Rectal smooth muscle tissue (tissue), 1 donor: ENCODE measurements at regions not wholly inside any gene's neighbourhood (a gene's known extent, or its start where the extent isn't known, plus 50 kb on each side); places are given as distances from the start of the nearest gene placed in this dataset.

Source experiments
- H3K27ac ChIP-seq: one replicate; pipeline ENCODE4 v1.7.0; 2013; ENCODE audit warnings: low read depth, low read length, inconsistent platforms
- H3K27me3 ChIP-seq: one replicate; pipeline ENCODE4 v1.7.0; 2013; ENCODE audit warnings: low read length; ENCODE audit not compliant: control insufficient read depth, insufficient read depth
- H3K36me3 ChIP-seq: one replicate; pipeline ENCODE4 v1.7.0; 2013; ENCODE audit warnings: low read length; ENCODE audit not compliant: control insufficient read depth, insufficient read depth
- H3K4me1 ChIP-seq: one replicate; pipeline ENCODE4 v1.7.0; 2013; ENCODE audit warnings: low read length; ENCODE audit not compliant: control insufficient read depth, insufficient read depth
- H3K4me3 ChIP-seq: one replicate; pipeline ENCODE4 v1.7.0; 2013; ENCODE audit warnings: low read length
- H3K9ac ChIP-seq: one replicate; pipeline ENCODE4 v1.7.0; 2013; ENCODE audit warnings: low read length

DNA sequence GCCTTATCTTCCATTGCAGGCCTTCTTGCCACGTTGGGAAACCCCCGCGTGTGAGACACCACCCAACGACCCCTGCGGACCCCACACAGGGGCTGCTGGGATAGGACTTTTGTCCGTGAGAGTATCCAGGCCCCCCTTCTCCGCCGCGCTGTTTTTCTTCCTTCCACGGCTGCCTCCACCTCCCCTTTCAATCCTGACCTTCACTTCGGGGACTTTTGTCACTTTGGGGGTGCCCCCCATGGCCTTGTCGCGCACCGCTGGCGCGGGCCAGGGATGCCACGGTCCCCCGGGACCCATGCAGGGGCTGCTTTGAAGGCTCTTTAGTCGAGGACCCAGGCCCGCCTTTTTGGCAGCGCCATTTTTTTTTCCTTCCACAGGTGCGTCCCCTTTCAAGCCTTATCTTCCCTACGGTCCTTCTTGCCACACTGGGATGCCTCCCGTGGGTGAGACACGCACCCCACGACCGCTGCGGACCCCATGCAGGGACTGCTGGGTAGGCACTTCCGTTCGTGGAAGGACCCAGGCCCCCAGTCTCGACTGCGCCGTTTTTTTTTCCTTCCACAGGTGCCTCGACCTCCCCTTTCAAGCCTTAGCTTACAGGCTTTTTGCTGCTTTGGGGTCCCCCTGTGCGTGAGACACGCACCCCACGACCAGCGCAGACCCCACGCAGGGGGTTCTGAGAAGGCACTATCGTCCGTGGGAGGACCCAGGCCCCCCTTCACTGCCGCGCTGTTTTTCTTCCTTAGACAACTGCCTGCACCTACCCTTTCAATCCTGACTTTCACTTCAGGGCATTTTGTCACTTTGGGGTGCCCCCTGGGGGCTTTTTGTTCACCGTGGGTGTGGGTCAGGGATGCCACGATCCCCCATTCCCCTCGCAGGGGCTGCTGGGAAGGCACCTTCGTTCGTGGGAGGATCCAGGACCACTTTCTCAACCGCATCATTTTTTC is 267.4 kb downstream of the ALG10 start:
- no peak overlapping the region for H3K9ac ChIP-seq
- H3K4me1 ChIP-seq = no peaks in the 10 kb centered on the region
- H3K4me3 ChIP-seq = no peak overlapping the region
- no peaks in the 10 kb centered on the region for H3K36me3 ChIP-seq
- no peaks in the 10 kb centered on the region for H3K27me3 ChIP-seq
- no peak overlapping the region for H3K27ac ChIP-seq

DNA sequence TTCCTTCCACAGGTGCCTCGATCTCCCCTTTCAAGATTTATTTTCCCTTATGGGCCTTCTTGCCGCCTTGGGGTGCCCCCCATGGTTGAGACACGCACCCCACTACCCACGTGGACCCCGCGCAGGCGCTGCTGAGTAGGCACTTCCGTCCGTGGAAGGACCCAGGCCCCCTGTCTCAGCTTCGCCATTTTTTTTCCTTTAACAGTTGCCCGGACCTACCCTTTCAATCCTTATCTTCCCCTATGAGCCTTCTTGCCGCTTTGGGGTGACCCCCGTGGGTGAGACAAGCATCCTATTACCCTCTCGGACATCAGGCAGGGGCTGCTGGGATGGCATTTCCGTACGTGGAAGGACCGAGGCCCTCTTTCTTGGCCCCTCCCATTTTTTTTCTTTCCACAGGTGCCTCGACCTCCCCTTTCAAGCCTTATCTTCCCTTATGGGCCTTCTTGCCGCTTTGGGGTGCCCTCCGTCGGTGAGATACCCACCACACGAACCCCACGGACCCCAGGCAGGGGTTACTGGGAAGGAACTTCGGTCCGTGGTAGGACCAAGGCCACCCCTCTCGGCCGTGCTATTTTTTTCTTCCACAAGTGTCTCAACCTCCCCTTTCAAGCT is 268.2 kb downstream of the ALG10 start:
- Histone ChIP-seq H3K9ac (no peak overlapping the region), H3K27me3 (no peaks in the 10 kb centered on the region), H3K36me3 (no peaks in the 10 kb centered on the region), H3K4me1 (no peaks in the 10 kb centered on the region), H3K4me3 (no peak overlapping the region), H3K27ac (no peak overlapping the region)

GRCh38 chr12:34291001-34291400 is 268.7 kb downstream of the ALG10 start:
- H3K4me3 ChIP-seq = no peak overlapping the region
- no peaks in the 10 kb centered on the region for H3K27me3 ChIP-seq
- no peak overlapping the region for H3K27ac ChIP-seq
- no peak overlapping the region for H3K9ac ChIP-seq
- H3K36me3 ChIP-seq = no peaks in the 10 kb centered on the region
- H3K4me1 ChIP-seq = no peaks in the 10 kb centered on the region

GRCh38 chr12:34291426-34291901 is 269.2 kb downstream of the ALG10 start:
- Histone ChIP-seq H3K4me3 (no peak overlapping the region), H3K4me1 (no peaks in the 10 kb centered on the region), H3K36me3 (no peaks in the 10 kb centered on the region), H3K27me3 (no peaks in the 10 kb centered on the region), H3K27ac (no peak overlapping the region), H3K9ac (no peak overlapping the region)

DNA sequence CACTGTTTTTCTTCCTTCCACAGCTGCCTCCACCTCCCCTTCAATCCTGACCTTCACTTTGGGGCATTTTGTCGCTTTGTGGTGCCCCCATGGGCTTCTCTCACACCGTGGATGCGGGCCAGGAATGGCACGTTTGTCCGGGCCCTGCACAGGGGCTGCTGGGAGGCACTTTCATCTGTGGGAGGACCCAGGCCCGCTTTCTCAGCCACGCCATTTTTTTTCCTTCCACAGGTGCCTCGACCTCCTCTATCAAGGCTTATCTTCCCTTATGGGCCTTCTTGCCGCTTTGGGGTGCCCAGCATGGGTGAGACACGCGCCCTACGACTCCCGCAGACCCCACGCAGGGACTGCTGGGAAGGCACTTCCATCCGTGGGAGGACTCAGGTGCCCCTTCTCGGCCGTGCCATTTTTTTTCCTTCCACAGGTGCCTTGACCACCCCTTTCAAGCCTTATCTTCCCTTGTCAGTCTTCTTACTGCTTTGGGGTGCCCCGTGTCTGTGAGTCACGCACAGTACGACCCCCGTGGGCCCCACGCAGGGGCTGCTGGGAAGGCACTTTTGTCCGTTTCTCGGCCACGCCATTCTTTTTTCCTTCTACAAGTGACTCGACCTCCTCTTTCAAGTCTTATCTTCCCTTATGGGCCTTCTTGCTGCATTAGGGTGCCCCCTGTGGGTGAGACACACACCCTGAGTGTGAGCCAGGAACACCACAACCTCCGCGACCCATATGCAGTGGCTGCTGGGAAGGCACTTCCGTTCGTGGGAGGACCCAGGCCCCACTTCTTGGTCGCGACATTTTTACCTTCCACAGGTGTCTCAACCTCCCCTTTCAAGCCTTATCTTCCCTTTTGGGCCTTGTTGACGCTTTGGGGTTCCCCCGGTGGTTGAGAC is 270.7 kb downstream of the ALG10 start:
- H3K27me3 ChIP-seq = no peaks in the 10 kb centered on the region
- H3K9ac ChIP-seq = no peak overlapping the region
- H3K36me3 ChIP-seq = no peaks in the 10 kb centered on the region
- H3K4me1 ChIP-seq = no peaks in the 10 kb centered on the region
- no peak overlapping the region for H3K4me3 ChIP-seq
- no peak overlapping the region for H3K27ac ChIP-seq

- Histone ChIP-seq H3K27ac (no peak overlapping the region), H3K27me3 (no peaks in the 10 kb centered on the region), H3K36me3 (no peaks in the 10 kb centered on the region), H3K9ac (no peak overlapping the region), H3K4me3 (no peak overlapping the region), H3K4me1 (no peaks in the 10 kb centered on the region)
Measured at GRCh38 chr12:34294137-34294536, 271.8 kb downstream of the ALG10 start.

DNA sequence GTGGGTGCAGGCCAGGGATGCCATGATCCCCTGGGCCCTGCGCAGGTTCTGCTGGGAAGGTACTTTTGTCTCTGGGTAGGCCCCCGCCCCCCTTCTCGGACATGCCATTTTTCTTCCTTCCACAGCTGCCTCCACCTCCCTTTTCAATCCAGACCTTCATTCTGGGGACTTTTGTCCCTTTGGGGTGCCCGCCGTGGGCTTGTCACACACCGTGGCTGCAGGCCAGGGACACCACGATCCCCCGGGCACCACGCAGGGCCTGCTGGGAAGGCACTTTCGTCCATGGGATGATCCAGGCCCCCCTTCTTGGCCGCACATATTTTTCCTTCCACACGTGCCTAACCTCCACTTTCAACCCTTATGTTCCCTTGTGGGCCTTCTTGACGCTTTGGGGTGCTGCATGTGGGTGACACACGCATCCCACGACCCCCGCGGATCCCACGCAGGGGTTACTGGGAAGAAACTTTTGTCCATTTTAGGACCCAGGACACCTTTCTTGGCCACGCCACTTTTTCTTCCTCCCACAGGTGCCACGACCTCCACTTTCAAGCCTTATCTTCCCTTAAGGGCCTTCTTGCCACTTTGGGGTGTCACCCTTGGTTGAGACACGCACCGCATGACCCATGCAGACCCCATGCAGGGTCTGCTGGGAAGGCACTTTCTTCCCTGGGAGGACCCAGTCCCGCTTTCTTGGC is 272.5 kb downstream of the ALG10 start:
- no peak overlapping the region for H3K27ac ChIP-seq
- H3K4me3 ChIP-seq = no peak overlapping the region
- no peaks in the 10 kb centered on the region for H3K27me3 ChIP-seq
- H3K36me3 ChIP-seq = no peaks in the 10 kb centered on the region
- no peak overlapping the region for H3K9ac ChIP-seq
- H3K4me1 ChIP-seq = no peaks in the 10 kb centered on the region

DNA sequence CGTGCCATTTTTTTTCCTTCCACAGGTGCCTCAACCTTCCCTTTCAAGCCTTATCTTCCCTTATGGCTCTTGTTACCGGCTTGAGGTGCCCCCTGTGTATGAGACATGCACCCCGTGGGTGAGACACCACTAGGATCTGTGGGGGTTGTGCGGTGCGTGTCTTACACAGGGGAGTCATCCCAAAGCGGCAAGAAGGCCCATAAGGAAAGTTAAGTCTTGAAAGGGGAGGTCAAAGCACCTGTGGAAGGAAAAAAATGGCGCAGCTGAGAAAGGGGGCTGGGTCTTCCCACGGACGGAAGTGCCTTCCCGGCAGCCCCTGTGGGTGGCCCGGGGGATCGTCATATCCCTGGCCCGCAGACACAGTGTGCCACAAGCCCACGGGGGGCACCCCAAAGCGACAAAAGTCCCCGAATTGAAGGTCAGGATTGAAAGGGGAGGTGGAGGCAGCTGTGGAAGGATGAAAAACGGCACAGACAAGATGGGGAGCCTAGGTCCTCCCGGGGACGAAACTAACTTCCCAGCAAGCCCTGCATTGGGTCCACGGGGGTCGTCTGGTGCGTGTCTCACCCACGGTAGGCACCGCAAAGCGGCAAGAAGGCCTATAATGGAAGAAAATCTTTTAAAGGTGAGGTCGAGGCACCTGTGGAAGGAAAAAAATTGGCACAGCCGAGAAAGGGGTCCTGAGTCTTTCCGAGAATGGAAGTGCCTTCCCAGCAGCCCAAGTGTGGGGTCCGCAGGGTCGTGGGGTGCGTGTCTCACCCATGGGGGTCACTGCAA is 273.3 kb downstream of the ALG10 start:
- H3K4me3 ChIP-seq = no peak overlapping the region

DNA sequence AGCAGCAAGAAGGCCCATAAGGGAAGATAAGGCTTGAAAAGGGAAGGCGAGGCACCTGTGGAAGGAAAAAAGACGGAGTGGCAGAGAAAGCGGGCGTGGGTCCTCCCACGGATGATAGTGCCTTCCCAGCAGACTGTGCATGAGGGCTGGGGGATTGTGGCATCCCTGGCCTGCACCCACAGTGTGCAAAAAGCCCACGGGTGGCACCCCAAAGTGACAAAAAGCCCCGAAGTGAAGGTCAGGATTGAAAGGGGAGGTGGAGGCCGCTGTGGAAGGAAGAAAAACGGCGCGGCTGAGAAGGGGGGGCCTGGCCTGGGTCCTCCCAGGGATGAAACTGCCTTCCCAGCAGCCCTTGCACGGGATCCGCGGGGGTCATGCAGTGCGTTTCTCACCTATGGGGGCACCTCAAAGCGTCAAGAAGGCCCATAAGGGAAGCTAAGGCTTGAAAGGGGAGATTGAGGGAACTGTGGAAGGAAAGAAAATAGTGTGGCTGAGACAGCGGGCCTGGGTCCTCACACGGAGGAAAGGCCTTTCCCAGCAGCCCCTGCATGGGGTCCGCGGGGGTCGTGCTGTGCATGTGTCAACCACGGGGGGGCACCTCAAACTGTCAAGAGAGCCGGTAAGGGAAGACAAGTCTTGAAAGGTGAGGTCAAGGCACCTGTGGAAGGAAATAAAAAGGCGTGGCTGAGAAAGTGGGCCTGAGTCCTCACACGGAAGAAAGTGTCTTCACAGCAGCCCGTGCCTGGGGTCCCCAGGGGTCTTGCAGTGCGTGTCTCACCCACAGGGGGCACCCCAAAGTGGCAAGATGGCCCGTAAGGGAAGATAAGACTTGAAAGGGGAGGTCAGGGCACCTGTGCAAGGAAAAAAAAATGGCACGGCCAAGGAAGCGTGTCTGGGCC is 274.1 kb downstream of the ALG10 start:
- Histone ChIP-seq H3K4me1 (no peaks in the 10 kb centered on the region), H3K27ac (no peak overlapping the region), H3K36me3 (no peaks in the 10 kb centered on the region), H3K4me3 (no peak overlapping the region), H3K27me3 (no peaks in the 10 kb centered on the region), H3K9ac (no peak overlapping the region)

More for the DNA sequence above, 273.3 kb downstream of the ALG10 start:
- Histone ChIP-seq H3K36me3 (no peaks in the 10 kb centered on the region), H3K27me3 (no peaks in the 10 kb centered on the region), H3K27ac (no peak overlapping the region), H3K9ac (no peak overlapping the region), H3K4me1 (no peaks in the 10 kb centered on the region)

GRCh38 chr12:34297126-34297789 is 275.0 kb downstream of the ALG10 start:
- Histone ChIP-seq H3K27ac (no peak overlapping the region), H3K9ac (no peak overlapping the region), H3K4me3 (no peak overlapping the region), H3K27me3 (no peaks in the 10 kb centered on the region), H3K4me1 (no peaks in the 10 kb centered on the region), H3K36me3 (no peaks in the 10 kb centered on the region)
